PC-9 (cell line): ENCODE measurements at regions not wholly inside any gene's neighbourhood (a gene's known extent, or its start where the extent isn't known, plus 50 kb on each side); places are given as distances from the start of the nearest gene placed in this dataset.

Source experiments
- EZH2 ChIP-seq: fragments of 200-600 bp; sonication (generic); IDR thresholded peaks from 2 replicates; pipeline ENCODE4 v1.8.0; 2017; ENCODE audit warnings: antibody characterized with exemption, low read depth
- TF ChIP-seq, protein P1 (sequence below): fragments of 200-600 bp; sonication (generic); conservative IDR thresholded peaks from 2 replicates; pipeline ENCODE4 v1.6.1; 2017; ENCODE audit warnings: mixed run types, antibody characterized with exemption, mild to moderate bottlenecking, moderate library complexity

DNA sequence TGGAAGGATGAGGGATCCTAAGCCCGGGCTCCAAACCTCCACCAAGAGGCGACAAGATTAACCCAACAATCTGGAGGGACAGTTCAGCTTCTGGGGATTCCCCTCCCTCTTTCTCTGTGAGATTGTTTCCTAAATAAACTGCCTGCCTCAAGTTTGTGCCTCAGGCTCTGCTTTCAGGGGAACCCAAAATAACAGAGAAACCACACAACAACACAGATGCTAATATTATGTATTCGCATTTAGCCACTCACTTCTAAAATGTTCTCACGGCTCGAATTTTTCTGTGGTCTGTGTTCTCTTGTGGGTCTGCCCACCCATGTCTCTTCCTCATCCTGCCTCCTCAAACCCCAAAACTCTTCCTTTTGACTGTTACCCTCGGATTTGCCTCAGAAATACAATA, 1381.1 kb upstream of the SLC10A2 start:
- TF ChIP-seq, protein P1, sequence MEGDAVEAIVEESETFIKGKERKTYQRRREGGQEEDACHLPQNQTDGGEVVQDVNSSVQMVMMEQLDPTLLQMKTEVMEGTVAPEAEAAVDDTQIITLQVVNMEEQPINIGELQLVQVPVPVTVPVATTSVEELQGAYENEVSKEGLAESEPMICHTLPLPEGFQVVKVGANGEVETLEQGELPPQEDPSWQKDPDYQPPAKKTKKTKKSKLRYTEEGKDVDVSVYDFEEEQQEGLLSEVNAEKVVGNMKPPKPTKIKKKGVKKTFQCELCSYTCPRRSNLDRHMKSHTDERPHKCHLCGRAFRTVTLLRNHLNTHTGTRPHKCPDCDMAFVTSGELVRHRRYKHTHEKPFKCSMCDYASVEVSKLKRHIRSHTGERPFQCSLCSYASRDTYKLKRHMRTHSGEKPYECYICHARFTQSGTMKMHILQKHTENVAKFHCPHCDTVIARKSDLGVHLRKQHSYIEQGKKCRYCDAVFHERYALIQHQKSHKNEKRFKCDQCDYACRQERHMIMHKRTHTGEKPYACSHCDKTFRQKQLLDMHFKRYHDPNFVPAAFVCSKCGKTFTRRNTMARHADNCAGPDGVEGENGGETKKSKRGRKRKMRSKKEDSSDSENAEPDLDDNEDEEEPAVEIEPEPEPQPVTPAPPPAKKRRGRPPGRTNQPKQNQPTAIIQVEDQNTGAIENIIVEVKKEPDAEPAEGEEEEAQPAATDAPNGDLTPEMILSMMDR = no peak
- no peak for TF ChIP-seq EZH2
